NCI-H510A (cell line): ENCODE measurements at regions not wholly inside any gene's neighbourhood (a gene's known extent, or its start where the extent isn't known, plus 50 kb on each side); places are given as distances from the start of the nearest gene placed in this dataset.
A peak's percentile ranks its signal among the peaks of the same experiment; 100 is the strongest.
"Not testable (repeated sequence)": the region's sequence is repeated elsewhere in the genome, so short reads cannot be mapped to it uniquely, and the experiment has no call there.

Experiments used
- DNase-seq: peaks from one replicate; lab custom pipeline; 2025; lab: John Stamatoyannopoulos, UW

DNA sequence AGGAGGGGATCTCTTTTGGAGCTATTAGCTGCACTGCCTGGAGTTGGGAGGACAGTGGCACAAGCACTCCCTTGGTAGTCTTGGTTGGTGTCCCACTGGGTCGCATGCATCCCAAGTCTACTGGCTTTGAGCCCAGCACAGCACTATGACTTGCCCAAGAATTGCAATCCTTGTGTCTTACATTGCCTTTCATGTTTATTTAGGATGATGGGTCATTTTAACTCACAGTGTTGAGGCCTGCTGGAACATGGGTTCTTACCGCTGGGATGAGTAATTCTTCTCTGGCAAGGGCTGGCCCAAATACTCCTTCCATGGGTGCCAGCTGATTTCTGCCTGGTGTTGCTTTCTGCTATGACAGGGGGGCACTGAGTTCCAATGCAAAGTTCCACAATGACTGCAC is 185.5 kb downstream of the TEX13C start:
- no peak for DNase-seq

DNA sequence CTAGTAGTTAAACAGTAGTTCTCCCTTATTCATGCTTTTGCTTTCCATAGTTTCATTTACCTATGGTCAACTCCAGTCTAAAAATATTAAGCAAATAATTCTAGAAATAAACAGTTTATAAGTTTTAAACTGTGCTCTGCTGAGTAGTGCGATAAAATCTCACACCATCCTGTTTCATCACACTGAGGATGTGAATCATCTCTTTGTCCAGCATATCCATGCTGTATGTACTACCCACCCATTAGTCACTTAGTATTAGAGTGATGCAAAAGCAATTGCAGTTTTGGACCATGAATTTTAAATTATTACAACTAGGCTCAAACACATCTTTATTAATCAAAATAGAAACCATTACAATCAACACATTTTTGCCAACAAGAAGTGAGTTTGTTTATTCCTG is 187.4 kb downstream of the TEX13C start:
- DNase-seq = no peak

DNA sequence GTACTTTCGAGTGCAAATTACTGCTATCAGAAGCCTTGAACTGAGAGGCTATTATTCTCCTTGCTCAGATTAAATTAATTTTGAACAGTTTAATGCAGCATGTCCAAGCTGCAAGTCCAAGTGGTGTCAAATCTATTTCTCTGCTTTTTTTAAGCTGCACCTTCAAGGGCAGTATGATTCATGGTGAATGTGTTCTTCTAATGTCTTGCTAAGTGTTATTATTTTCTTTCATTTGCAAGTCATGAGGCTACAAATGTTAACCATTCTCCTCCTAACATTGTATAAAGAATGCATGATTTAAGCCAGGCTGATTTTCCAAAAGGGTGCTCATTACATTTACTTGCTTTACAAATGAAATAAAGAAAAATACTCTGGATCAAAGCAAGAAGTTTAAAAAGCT is 200.4 kb downstream of the TEX13C start:
- DNase-seq = no peak

DNA sequence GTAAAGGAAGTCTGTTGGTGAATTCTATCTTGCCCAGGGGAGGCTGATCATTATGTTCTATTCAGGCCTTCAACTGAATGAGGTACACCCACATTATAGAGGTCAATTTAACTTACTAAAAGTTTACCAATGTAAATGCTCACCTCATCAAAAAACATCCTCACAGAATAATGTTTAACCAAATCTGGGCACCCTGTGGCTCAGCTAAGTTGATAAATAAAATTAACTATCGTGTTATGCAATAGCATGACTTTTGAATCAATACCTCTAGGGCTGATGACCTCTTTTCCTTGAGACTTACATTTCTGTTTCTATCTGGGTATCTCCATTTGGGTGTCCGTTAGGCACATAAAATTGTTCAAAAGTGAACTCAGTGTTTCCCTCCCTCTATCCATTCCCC is 203.1 kb downstream of the TEX13C start:
- no peak for DNase-seq

DNA sequence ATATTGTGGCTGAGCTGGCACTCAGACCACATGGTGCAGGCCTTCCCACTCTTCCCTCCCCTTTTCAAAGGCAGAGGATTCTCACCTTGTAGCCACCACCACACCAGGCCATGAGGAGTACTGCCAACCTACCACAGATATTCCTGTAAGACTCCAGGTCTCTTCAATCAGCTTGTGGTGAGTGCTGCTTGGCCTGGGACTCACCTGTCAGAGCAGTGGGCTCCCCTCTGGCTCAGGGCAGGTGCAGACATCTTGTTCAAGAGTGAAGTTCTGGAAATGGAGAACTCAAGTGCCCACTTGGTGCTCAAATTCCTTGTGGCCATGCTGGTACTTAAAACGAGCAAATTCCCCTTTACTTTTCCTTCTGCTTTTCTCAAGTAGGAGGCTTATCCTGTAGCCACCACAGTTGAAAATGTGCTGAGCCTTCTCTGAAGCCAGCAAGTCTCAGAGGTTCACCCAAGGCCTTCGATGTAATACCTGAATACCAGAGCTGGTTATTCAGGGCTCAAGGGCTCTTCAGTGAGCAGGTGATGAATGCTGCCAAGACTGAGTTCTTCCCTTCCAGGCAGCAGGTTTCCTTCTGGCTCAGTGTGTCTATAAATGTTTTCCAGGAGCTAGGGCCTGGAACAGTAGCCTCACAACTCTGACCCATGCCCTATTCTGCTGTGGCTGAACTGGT is 212.9 kb downstream of the TEX13C start:
- DNase-seq = peak; percentile 6

DNA sequence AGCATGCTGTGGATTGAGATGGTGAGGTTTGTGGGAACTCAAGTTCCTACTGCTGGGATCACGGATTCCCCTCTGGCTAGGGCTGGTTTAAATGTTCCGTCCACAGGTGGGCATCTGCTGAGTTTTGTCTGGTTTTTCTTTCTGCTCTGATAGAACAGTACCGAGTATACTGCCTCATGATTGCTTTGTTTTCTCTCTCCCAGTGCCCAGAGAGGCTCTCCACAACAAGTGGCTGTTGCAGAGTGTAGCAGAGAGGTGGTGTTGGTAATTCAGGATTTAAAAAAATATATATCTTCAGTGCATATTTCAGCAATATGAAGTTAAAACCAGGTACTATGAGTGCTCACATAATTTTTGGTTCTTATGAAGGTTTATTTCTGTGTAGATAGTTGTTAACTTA is 213.7 kb downstream of the TEX13C start:
- DNase-seq = no peak

DNA sequence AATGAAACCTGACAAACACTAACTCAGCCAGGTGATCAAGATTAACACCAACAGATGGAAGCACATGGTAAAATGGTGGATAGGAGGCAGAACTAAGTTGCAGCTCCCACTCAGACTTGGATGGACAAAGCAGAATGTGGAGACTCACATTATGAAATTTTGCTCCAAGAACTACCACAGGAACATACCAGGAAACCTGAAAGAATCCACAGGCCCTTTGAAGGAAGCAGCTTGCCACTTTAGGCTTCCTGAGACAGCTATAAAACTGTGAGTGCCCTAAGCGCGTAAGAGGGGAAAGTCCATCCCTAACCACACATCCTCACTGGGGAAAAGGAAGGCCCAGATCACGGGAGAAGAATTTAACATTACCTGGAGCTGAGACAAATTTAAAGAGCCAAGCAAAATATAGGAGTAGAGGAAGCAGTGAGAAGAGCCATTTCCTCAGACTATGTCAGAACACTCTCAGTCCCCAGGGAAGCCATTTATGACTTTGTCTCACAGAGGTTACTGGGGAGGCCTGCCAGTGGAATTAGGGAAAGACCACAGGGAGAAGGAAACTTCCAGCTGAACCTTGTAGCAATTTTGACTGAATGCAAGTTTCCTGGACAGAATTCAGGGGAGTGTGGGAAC is 224.5 kb downstream of the TEX13C start:
- DNase-seq = no peak

DNA sequence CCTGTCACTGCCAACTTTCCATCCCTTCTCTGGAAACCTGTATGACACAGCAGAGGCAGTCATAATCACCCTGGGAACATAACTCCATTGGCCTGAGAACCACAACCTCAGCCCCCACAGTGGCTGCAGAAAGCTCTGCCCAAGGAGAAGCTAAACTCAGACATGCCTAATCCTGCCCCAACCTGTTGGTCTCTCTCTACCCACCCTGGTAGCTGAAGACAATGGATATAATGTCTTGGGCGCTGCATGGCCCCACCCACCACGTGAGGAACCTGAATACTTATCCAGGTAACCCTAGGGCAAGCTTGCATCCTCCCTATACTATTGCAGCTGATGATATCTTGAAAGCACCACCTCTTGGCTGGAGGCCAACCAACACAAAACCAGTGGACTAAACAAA is 225.2 kb downstream of the TEX13C start:
- DNase-seq = no peak

DNA sequence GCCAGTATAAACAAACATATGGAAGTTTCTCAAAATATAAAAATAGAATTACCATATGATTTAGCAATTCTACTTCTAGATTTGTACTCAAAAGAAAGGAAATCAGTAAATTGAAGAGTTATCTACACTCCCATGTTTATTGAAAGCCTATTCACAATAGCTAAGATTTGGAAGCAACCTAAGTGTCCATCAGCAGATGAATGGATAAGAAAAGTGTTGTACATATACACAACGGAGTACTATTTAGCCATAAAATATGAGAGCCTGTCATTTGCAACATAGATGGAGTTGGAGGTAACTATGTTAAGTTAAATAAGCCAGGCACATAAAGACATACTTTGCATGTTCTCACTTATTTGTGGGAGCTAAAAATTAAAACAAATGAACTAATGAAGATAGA is 257.8 kb downstream of the TEX13C start:
- DNase-seq = no peak

DNA sequence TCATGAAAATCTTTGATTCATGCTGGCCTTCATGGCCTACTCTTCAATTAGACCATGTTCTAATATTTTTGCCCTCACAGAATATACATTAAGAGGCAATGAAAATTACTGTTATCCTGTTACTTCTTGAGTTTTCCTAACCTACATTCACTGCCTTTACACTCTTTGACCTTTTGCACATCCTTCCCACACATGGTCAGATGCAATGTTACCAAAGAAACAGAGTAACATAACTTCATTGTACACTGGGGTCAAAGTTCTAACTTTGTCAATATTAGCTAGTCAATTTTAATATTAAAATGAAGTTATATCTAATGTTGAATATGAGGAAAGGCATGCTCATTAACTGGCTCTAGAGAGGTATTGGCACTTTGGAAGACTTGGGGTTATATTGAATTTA is 284.8 kb downstream of the TEX13C start:
- DNase-seq = no peak

DNA sequence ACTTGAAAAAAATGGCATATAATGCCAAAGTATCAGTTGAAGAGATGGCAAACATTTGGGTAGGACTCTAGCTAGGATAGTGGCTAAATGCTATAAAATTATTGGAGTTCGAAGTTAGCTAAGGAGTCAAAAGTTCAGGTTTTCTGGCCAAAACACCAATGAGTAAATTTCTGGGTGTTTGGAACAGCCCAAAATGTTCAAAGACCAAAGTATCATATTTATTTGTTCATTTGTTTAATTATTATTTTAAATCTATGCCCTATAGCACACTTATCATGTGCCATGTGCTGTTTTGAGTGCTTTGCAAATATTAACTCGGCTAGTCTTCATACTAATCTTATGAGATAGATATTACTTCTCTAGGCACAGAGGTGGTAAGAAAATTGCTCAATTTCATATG is 285.5 kb downstream of the TEX13C start:
- no peak for DNase-seq

DNA sequence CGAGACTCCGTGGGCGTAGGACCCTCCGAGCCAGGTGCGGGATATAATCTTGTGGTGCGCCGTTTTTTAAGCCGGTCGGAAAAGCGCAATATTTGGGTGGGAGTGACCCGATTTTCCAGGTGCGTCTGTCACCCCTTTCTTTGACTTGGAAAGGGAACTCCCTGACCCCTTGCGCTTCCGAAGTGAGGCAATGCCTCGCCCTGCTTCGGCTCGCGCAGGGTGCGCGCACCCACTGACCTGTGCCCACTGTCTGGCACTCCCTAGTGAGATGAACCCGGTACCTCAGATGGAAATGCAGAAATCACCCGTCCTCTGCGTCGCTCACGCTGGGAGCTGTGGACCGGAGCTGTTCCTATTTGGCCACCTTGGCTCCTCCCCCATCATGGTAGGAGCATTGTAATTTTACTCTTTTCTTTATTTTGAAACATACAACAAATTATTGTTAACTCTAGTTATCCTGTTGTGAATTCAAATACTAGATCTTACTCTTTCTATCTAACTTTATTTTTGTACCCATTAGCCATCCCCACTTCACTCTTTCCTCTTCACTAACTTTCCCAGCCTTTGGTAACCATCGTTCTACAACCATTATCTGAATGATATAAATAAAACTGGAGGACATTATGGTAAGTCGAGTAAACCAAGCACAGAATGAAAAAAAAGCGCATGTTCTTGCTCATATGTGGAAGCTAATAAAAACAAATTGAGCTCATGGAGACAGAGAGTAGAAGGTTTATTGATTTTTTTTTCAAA is 295.1 kb downstream of the TEX13C start:
- not testable (repeated sequence) for DNase-seq

DNA sequence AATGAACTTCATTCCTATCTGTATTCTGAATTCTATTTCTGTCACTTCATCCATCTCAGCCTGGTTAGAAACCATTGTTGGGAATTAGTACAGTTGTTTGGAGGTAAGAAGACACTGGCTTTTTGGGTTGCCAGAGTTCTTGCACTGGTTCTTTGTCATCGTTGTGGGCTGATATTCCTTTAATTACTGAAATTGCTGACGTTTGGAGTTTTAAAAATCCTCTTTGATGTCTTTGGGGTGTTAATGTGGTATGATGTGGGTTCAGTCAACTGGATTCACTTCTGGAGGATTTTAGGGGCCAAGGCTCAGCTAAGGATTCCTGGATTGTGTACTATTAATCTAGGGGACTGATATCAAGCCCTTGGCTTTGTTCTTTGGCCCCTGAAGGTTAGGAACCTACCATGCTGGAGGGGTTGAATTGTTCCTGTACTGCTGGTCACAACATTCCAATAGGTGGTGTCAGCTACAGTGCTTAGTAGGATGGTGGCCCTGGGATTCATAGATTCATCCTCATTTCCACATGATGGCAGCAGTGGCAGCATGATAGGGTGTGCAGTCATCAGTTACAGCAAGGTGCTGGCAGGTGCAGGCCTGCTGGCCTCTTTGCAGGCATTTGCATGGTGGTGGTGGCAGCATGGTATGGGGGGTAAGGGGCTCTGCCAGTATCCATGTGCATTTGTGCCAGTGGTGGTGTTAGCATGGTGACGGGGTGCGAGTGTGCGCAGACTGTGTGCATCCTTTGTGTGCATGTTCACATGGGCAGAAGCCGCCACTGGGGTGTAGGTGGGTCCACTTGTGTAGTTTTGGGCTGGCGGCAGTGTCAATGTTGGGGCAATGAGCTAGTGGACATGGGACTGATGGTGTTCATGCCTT is 301.3 kb downstream of the TEX13C start:
- DNase-seq = no peak

DNA sequence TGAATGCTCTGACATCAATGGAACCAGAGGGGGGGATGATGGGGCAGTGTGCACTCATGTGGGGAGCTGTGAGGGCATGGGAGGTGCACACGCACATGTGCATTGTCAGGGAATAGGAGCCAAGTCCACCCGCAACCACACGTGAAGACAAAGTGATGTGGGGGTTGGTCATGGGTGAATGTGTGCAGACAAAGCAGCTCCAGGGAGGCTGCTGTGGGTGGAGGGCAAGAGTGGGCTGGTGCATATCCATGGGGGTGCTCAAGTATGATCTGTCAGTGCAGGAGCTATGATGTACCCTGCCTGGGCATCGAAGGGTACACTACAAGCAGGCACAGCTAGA is 301.9 kb downstream of the TEX13C start:
- DNase-seq = no peak

DNA sequence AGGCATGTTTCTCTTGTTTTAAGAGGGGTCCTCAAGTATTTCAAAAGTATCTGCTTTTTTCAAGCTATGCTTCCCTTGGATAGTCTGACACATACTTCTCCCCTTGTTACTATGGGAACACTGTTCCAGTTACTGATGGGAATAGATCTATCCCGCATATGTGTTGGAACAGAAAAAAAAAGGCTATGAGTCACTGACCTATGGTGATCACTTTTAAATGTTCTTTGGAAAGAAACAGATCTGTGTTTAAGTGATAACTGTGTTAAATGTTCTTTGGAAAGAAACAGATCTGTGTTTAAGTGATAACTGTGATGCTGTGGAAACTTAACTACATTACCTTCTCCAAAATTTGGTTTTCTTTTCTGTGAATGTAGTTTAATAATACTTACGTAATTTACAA is 303.2 kb downstream of the TEX13C start:
- DNase-seq = no peak

DNA sequence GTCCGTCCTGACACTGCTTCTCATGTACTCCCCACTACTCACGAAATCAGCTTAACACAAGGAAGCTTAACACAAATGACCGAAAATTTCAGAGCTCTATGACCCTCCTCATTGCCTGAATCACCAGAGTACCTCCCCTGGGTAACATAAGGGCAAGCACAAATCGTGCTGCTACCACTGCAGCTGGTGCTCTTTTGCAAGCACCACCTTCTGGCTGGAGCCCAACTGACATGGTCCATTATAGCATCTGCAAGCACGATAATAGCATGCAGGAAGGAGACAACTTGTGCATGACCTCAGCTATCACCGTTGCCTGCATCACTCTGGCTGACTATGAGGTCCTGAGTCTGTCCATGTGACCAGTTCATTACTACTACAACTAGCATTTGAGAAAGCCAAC is 308.0 kb downstream of the TEX13C start:
- DNase-seq = no peak

DNA sequence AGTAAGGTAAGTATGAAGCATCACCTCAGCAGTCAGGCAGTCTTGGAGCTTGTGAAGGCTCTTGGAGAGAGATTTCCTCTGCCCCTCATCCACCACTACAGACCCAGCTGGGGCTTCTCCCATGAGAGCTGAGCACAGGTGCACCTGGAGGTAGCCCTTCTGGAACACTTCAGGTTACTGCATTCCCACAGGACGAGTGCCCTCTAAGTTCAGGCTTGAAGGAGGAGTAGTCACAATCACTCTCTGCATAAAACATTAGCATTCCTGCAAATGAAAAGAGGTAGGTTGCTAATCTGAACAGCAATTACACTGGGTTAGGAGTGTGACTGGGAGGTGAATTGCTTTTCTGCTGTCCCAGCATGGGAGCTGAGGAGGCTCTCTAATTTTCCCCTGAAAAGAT is 308.8 kb downstream of the TEX13C start:
- no peak for DNase-seq

DNA sequence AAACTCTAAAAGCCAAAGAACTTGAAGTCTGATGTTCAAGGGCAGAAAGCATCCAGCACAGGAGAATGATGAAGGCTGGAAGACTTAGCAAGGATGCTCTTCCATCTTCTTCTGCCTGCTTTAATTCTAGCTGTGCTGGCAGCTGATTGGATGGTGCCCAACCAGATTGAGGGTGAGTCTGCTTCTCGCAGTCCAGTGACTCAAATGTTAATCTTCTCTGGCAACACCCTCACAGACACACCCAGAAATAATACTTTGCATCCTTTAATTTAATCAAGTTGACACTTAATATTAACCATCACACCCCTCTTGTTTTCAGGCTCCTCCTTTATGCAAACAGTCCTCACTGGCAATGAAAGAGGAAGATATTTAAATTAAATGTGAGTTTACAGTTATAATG is 321.7 kb downstream of the TEX13C start:
- no peak for DNase-seq

DNA sequence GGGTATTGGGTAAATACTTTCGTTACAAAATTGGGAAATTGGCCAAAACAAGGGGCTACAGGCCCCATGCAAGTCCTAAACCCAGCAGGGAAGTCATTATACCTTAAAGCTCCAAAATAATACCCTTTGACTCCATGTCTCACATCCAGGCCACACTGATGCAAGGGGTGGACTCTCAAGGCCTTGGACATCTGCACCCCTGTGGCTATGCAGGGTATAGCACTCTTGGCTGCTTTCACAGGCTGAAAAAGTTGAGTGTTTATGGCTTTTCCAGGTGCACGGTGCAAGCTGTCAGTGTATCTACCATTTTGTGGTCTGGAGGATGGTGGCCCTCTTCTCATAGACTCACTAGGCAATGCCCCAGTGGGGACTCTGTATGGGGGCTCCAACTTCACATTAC is 326.5 kb downstream of the TEX13C start:
- no peak for DNase-seq

DNA sequence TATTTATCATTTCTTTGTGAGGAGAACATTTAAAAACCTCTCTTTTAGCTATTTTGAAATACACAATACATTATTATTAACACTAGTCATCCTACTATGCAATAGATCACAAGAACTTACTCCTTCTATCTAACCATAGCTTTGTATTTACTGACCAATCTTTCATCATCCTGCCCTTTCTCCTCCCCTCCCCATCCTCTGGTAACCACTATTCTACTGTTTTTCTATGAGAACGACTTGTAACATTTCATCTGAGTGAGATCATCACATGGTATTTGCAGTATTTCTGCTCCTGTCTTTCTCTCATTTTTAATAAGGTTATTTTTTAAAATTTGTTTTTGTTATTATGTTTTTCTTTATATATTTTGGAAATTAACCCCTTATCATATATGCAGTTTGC is 331.8 kb downstream of the TEX13C start:
- no peak for DNase-seq

DNA sequence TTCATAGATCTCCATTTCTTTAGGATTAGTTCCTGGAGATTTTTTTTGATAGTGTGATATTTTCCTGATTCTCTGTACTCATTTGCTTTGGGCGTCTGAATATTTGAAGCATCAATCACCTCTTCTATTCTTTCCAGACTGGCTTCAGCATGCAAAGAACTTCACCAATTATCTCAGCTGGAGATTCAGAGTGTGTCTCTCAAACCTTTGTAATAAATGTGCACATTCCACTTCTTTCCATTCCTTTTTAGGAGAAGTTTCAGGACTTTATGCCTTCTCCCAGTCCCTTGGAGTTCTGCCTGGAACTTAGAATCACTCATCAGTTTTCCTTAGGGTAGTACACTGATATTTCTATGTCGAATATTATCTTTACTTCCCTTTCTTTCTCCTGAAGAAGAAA is 334.8 kb downstream of the TEX13C start:
- no peak for DNase-seq

DNA sequence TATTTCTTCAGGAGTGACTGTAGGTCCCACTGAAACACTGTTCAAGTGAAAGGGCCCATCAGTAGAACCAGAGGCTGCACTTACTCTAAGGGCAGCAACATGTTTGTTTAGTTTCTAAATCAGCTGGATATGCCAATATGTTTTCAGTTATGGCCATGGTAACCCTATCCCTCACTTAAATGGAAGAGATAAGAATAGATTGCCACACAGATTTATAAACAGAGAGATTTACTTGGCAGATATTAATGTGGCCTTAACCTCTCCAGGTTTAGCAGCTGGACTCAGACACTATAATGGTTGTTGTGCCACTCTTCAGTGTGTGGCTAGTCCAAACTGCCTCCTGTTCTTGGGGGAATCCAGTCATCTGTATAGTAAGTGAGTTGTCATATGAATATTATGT is 354.1 kb downstream of the TEX13C start:
- DNase-seq = no peak

DNA sequence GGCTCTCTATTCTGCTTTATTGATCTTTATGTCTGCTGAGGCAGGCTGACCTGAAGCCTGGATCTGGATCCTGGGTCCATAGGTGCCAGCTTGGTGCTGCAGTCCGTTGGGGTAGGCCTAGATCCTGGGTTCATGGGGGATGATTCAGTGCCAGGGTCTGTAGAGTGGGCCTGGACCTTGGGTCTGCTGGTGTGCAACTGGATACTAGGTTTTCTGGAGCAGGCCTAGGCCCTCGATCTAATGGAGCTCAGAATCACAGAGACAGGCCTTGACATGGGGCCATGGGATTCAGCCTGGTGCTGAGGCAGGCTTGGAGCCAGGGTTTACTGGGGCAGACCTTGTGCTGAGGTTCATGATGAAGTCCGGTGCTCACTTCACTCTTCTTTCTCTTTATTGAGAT is 358.6 kb downstream of the TEX13C start:
- DNase-seq = no peak
